GM10266 (cell line): ENCODE measurements at regions not wholly inside any gene's neighbourhood (a gene's known extent, or its start where the extent isn't known, plus 50 kb on each side); places are given as distances from the start of the nearest gene placed in this dataset.

Experiments used
- DNase-seq: peaks from one replicate; pipeline ENCODE4 v3.0.0; 2012; ENCODE audit errors: extremely low spot score
- CTCF ChIP-seq: IDR thresholded peaks from 2 replicates; pipeline ENCODE4 v1.5.1; 2012; ENCODE audit warnings: mild to moderate bottlenecking, low read depth; ENCODE audit not compliant: control insufficient read depth, insufficient read depth; ENCODE audit errors: missing control alignments

- no peak for TF ChIP-seq CTCF
- no peak for DNase-seq
These were observed 466.4 kb downstream of the NPHP4 start for GRCh38 chr1:5525597-5526384.

GRCh38 chr1:5522531-5523145 lies 469.6 kb downstream of the NPHP4 start:
- TF ChIP-seq CTCF = no peak
- DNase-seq = no peak

- TF ChIP-seq CTCF = no peak
- no peak for DNase-seq
These were observed 472.7 kb downstream of the NPHP4 start for GRCh38 chr1:5519366-5520135.

GRCh38 chr1:5516756-5517155 lies 475.5 kb downstream of the NPHP4 start:
- DNase-seq = no peak

GRCh38 chr1:5515501-5515900 lies 476.7 kb downstream of the NPHP4 start:
- no peak for DNase-seq
- TF ChIP-seq CTCF = no peak

More at GRCh38 chr1:5516756-5517155, 475.5 kb downstream of the NPHP4 start:
- no peak for TF ChIP-seq CTCF

GRCh38 chr1:5514527-5515183 lies 477.6 kb downstream of the NPHP4 start:
- TF ChIP-seq CTCF = peak; percentile 99
- peak; percentile 78 for DNase-seq
